ENCODE measurements at regions not wholly inside any gene's neighbourhood (a gene's known extent, or its start where the extent isn't known, plus 50 kb on each side); places are given as distances from the start of the nearest gene placed in this dataset.
"Not testable (repeated sequence)": the region's sequence is repeated elsewhere in the genome, so short reads cannot be mapped to it uniquely, and the experiment has no call there.

DNA sequence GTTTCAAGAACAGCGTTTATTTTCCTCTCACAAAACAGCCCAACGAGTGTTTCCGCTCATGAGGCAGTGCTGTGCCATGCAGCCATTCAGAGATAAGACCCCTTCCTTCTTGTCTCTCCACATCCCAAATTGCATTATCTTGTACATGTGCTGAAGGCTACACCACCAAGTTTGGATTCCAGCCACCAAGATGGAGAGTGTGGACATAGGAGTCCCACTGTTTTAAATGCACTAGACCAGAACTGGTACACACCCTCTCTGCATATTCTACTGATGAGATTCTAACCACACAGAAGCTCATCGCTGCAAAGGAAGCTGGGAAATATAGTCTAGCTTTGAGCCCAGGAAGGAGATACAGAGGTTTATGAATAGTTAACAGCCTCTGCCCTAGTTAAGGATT lies 509.4 kb downstream of the NFIB start:
- TF ChIP-seq ZNF70 (CRISPR knock-in tag; IDR thresholded peaks at IDR 0.05) (no peak), SNAI2 (CRISPR knock-in tag; IDR thresholded peaks at IDR 0.05) (no peak), GLIS3 (CRISPR knock-in tag; IDR thresholded peaks at IDR 0.05) (no peak), ZC3H10 (CRISPR knock-in tag; IDR thresholded peaks at IDR 0.05) (no peak), ESRRG (CRISPR knock-in tag; IDR thresholded peaks at IDR 0.05) (no peak), PPARA (CRISPR knock-in tag; IDR thresholded peaks at IDR 0.05; ENCODE audit: borderline replicate concordance) (no peak)
- ATAC-seq: no peak

DNA sequence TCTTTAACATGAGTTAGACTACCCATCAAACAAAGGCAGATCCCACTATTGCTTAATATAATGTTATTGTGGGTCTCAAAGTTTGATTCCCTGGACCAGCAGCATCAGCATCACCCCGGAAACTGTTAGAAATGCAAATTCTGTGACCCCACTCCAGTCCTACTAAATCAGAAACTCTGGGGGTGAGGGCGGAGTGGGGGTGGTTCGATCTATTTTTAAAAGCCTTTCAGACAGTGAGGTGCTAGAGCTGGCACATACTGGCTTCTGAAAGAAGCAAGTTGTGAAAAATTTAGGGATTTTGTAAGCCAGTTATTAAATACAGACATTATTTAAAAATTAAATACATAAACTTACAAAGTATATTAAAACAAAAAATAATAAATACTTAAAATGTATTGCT lies 513.2 kb downstream of the NFIB start:
- TF ChIP-seq BACH2 (CRISPR knock-in tag; IDR thresholded peaks at IDR 0.05; ENCODE audit: borderline replicate concordance) (no peak), ARNTL (CRISPR knock-in tag; IDR thresholded peaks at IDR 0.05; ENCODE audit: borderline replicate concordance, low read depth) (no peak), OSR1 (CRISPR knock-in tag; IDR thresholded peaks at IDR 0.05) (no peak), ZNF70 (CRISPR knock-in tag; IDR thresholded peaks at IDR 0.05) (no peak), CSRNP3 (CRISPR knock-in tag; IDR thresholded peaks at IDR 0.05) (no peak), TCF4 (CRISPR knock-in tag; IDR thresholded peaks at IDR 0.05; ENCODE audit: borderline replicate concordance) (no peak), ESRRG (CRISPR knock-in tag; IDR thresholded peaks at IDR 0.05) (no peak), ISL1 (CRISPR knock-in tag; IDR thresholded peaks at IDR 0.05) (no peak), ZFP30 (CRISPR knock-in tag; IDR thresholded peaks at IDR 0.05) (no peak), TOX (CRISPR knock-in tag; IDR thresholded peaks at IDR 0.05; ENCODE audit: borderline replicate concordance) (no peak), ZNF8 (CRISPR knock-in tag; IDR thresholded peaks at IDR 0.05) (no peak), CSDC2 (CRISPR knock-in tag; IDR thresholded peaks at IDR 0.05) (no peak), SNAI2 (CRISPR knock-in tag; IDR thresholded peaks at IDR 0.05) (no peak), ZC3H10 (CRISPR knock-in tag; IDR thresholded peaks at IDR 0.05) (no peak), ZFP3 (CRISPR knock-in tag; IDR thresholded peaks at IDR 0.05) (no peak)
- TF ChIP-seq, protein P1, sequence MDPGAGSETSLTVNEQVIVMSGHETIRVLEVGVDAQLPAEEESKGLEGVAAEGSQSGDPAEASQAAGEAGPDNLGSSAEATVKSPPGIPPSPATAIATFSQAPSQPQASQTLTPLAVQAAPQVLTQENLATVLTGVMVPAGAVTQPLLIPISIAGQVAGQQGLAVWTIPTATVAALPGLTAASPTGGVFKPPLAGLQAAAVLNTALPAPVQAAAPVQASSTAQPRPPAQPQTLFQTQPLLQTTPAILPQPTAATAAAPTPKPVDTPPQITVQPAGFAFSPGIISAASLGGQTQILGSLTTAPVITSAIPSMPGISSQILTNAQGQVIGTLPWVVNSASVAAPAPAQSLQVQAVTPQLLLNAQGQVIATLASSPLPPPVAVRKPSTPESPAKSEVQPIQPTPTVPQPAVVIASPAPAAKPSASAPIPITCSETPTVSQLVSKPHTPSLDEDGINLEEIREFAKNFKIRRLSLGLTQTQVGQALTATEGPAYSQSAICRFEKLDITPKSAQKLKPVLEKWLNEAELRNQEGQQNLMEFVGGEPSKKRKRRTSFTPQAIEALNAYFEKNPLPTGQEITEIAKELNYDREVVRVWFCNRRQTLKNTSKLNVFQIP (CRISPR knock-in tag; IDR thresholded peaks at IDR 0.05; ENCODE audit: borderline replicate concordance, low read depth): no peak
- TF ChIP-seq, protein P2, sequence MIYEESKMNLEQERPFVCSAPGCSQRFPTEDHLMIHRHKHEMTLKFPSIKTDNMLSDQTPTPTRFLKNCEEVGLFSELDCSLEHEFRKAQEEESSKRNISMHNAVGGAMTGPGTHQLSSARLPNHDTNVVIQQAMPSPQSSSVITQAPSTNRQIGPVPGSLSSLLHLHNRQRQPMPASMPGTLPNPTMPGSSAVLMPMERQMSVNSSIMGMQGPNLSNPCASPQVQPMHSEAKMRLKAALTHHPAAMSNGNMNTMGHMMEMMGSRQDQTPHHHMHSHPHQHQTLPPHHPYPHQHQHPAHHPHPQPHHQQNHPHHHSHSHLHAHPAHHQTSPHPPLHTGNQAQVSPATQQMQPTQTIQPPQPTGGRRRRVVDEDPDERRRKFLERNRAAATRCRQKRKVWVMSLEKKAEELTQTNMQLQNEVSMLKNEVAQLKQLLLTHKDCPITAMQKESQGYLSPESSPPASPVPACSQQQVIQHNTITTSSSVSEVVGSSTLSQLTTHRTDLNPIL (CRISPR knock-in tag; IDR thresholded peaks at IDR 0.05; ENCODE audit: low read depth): no peak
- TF ChIP-seq, protein P3, sequence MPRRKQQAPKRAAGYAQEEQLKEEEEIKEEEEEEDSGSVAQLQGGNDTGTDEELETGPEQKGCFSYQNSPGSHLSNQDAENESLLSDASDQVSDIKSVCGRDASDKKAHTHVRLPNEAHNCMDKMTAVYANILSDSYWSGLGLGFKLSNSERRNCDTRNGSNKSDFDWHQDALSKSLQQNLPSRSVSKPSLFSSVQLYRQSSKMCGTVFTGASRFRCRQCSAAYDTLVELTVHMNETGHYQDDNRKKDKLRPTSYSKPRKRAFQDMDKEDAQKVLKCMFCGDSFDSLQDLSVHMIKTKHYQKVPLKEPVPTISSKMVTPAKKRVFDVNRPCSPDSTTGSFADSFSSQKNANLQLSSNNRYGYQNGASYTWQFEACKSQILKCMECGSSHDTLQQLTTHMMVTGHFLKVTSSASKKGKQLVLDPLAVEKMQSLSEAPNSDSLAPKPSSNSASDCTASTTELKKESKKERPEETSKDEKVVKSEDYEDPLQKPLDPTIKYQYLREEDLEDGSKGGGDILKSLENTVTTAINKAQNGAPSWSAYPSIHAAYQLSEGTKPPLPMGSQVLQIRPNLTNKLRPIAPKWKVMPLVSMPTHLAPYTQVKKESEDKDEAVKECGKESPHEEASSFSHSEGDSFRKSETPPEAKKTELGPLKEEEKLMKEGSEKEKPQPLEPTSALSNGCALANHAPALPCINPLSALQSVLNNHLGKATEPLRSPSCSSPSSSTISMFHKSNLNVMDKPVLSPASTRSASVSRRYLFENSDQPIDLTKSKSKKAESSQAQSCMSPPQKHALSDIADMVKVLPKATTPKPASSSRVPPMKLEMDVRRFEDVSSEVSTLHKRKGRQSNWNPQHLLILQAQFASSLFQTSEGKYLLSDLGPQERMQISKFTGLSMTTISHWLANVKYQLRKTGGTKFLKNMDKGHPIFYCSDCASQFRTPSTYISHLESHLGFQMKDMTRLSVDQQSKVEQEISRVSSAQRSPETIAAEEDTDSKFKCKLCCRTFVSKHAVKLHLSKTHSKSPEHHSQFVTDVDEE (CRISPR knock-in tag; IDR thresholded peaks at IDR 0.05): no peak
- ATAC-seq: no peak

DNA sequence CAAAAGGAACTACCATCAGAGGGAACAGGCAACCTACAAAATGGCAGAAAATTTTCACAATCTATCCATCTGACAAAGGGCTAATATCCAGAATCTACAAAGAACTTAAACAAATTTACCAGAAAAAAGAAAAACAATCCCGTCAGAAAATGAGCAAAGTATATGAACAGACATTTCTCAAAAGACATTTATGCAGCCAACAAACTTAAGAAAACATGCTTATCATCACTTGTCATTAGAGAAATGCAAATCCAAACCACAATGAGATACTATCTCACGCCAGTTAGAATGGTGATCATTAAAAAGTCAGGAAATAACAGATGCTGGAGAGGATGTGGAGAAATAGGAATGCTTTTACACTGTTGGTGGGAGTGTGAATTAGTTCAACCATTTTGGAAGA lies 516.2 kb downstream of the NFIB start:
- not testable (repeated sequence) for ATAC-seq

- ATAC-seq: no peak
- no peak for TF ChIP-seq ISL1 (CRISPR knock-in tag; IDR thresholded peaks at IDR 0.05)
- TF ChIP-seq, protein P2 (CRISPR knock-in tag; IDR thresholded peaks at IDR 0.05; ENCODE audit: low read depth): no peak
- TF ChIP-seq RARB (CRISPR knock-in tag; IDR thresholded peaks at IDR 0.05): no peak
- TF ChIP-seq ZFP30 (CRISPR knock-in tag; IDR thresholded peaks at IDR 0.05): no peak
- TF ChIP-seq ZNF70 (CRISPR knock-in tag; IDR thresholded peaks at IDR 0.05): no peak
- TF ChIP-seq, protein P1 (CRISPR knock-in tag; IDR thresholded peaks at IDR 0.05; ENCODE audit: borderline replicate concordance, low read depth): no peak
- TF ChIP-seq TOX (CRISPR knock-in tag; IDR thresholded peaks at IDR 0.05; ENCODE audit: borderline replicate concordance): no peak
- TF ChIP-seq SNAI2 (CRISPR knock-in tag; IDR thresholded peaks at IDR 0.05): no peak
These were observed 512.3 kb upstream of the MPDZ start for GRCh38 chr9:13791816-13792215.

Data from SK-N-SH treated with all-trans-retinoic acid at 6 μM for 48 hours (cell line).